SK-N-SH (cell line): ENCODE measurements at regions not wholly inside any gene's neighbourhood (a gene's known extent, or its start where the extent isn't known, plus 50 kb on each side); places are given as distances from the start of the nearest gene placed in this dataset.

Experiments used
- CTCF ChIA-PET: fragments of 300-600, 350-600 bp; formaldehyde crosslinking; extraction: SDS; loops from one replicate; lab custom pipeline; 2021; lab: Yijun Ruan, JAX
- POLR2A ChIA-PET: fragments of 350-600 bp; sonication (Branson Sonifier 250); formaldehyde crosslinking; extraction: SDS; loops from one replicate; lab custom pipeline; 2020; ENCODE audit warnings: antibody characterized with exemption, inconsistent platforms; lab: Yijun Ruan, JAX
- DNase-seq: peaks from one replicate; pipeline ENCODE4 v3.0.0; 2012
- H2AFZ ChIP-seq: fragments of 200-600 bp; sonication (generic); 2 replicates; pipeline ENCODE4 v1.8.1; 2016; ENCODE audit warnings: antibody characterized with exemption, mild to moderate bottlenecking, low read depth
- H3F3A ChIP-seq: fragments of 200-600 bp; sonication (generic); replicated peaks from 2 replicates; pipeline ENCODE3; 2016; ENCODE audit warnings: antibody characterized with exemption, mild to moderate bottlenecking; ENCODE audit not compliant: insufficient read depth
- H3K27ac ChIP-seq, 2 experiments: fragments of 200-500 bp in 1 of 2; fragments of 200-600 bp in 1 of 2; sonication (Bioruptor generic) in 1 of 2; sonication (generic), shearing (Covaris generic) in 1 of 2; 2 replicates each; pipeline versions ENCODE4 v1.5.1 to v1.6.1; 2014 to 2016; ENCODE audit warnings: low read depth in 2 of 2, inconsistent platforms in 1 of 2, low read length in 1 of 2, mild to moderate bottlenecking in 1 of 2, mixed read lengths in 1 of 2
- H3K27me3 ChIP-seq: fragments of 200-600 bp; sonication (generic), shearing (Covaris generic); 2 replicates; pipeline ENCODE4 v1.6.1; 2016; ENCODE audit warnings: mixed run types; ENCODE audit not compliant: insufficient read depth
- H3K36me3 ChIP-seq, 2 experiments: fragments of 200-500 bp in 1 of 2; fragments of 200-600 bp in 1 of 2; sonication (Bioruptor generic) in 1 of 2; sonication (generic) in 1 of 2; replicated peaks in 1 of 2; 2 replicates each; pipeline versions ENCODE3 to v1.5.1; 2014 to 2016; ENCODE audit warnings: low read length in 1 of 2, mild to moderate bottlenecking in 1 of 2; ENCODE audit not compliant: insufficient read depth in 2 of 2, control insufficient read depth in 1 of 2
- H3K4me1 ChIP-seq, 2 experiments: fragments of 200-500 bp in 1 of 2; fragments of 200-600 bp in 1 of 2; sonication (Bioruptor generic) in 1 of 2; sonication (generic), shearing (Covaris generic) in 1 of 2; 2 replicates each; pipeline versions ENCODE4 v1.5.1 to v1.6.1; 2014 to 2016; ENCODE audit warnings: low read depth in 1 of 2, low read length in 1 of 2, mixed run types in 1 of 2; ENCODE audit not compliant: insufficient read depth in 2 of 2, control insufficient read depth in 1 of 2
- H3K4me2 ChIP-seq: fragments of 200-600 bp; sonication (generic), shearing (Covaris generic); 2 replicates; pipeline ENCODE4 v1.6.1; 2017; ENCODE audit warnings: mixed run types
- H3K4me3 ChIP-seq, 2 experiments: fragments of 200-500 bp in 1 of 2; fragments of 200-600 bp in 1 of 2; sonication (Bioruptor generic) in 1 of 2; sonication (generic), shearing (Covaris generic) in 1 of 2; 2 replicates each; pipeline versions ENCODE4 v1.5.1 to v1.8.1; 2014 to 2016; ENCODE audit warnings: low read depth in 2 of 2, inconsistent platforms in 1 of 2, low read length in 1 of 2, mild to moderate bottlenecking in 1 of 2, mixed read lengths in 1 of 2, moderate library complexity in 1 of 2
- H3K79me2 ChIP-seq: fragments of 200-600 bp; sonication (generic); 2 replicates; pipeline ENCODE4 v1.8.1; 2017; ENCODE audit warnings: mild to moderate bottlenecking; ENCODE audit not compliant: insufficient read depth
- H3K9ac ChIP-seq: fragments of 200-600 bp; sonication (generic); 2 replicates; pipeline ENCODE4 v1.6.1; 2017; ENCODE audit warnings: mixed run types
- H3K9me2 ChIP-seq: fragments of 200-600 bp; sonication (generic); 2 replicates; pipeline ENCODE4 v1.6.1; 2017; ENCODE audit warnings: mixed run types
- H3K9me3 ChIP-seq: fragments of 200-600 bp; sonication (generic); 2 replicates; pipeline ENCODE4 v1.6.1; 2017; ENCODE audit warnings: mixed run types, mild to moderate bottlenecking, moderate library complexity
- H4K20me1 ChIP-seq: fragments of 200-600 bp; sonication (generic); 2 replicates; pipeline ENCODE4 v1.6.1; 2017; ENCODE audit warnings: mild to moderate bottlenecking, mixed run types; ENCODE audit not compliant: insufficient read depth
- CHD2 ChIP-seq: fragments of 150-350 bp; IDR thresholded peaks from 2 replicates; pipeline ENCODE4 v1.6.1; 2018; ENCODE audit warnings: low read length; ENCODE audit not compliant: partially characterized antibody
- ELF1 ChIP-seq: IDR thresholded peaks from 2 replicates; pipeline ENCODE4 v1.4.0; 2012
- EP300 ChIP-seq, 2 experiments: IDR thresholded peaks; 2 replicates each; pipeline versions ENCODE4 v1.4.0 to v1.6.1; 2012; ENCODE audit warnings: borderline replicate concordance in 1 of 2, low read depth in 1 of 2, low read length in 1 of 2
- EZH2phosphoT487 ChIP-seq: fragments of 200-600 bp; sonication (generic); IDR thresholded peaks from 2 replicates; pipeline ENCODE4 v1.6.1; 2017; ENCODE audit warnings: low read depth, mixed run types, mild to moderate bottlenecking, antibody characterized with exemption, moderate library complexity, borderline replicate concordance
- FOSL2 ChIP-seq: IDR thresholded peaks from 2 replicates; pipeline ENCODE4 v1.4.0; 2012; ENCODE audit warnings: low read depth, mild to moderate bottlenecking, moderate library complexity, borderline replicate concordance
- FOXJ3 ChIP-seq: sonication (generic); formaldehyde crosslinking; IDR thresholded peaks from 2 replicates; pipeline ENCODE4 v1.5.1; 2020; ENCODE audit warnings: mild to moderate bottlenecking, missing genetic modification reagents
- FOXM1 ChIP-seq: IDR thresholded peaks from 2 replicates; pipeline ENCODE4 v1.4.0; 2012; ENCODE audit warnings: low read depth, mild to moderate bottlenecking
- MEF2A ChIP-seq: IDR thresholded peaks from 2 replicates; pipeline ENCODE4 v1.4.0; 2012; ENCODE audit warnings: low read depth, borderline replicate concordance
- MXI1 ChIP-seq: IDR thresholded peaks from 2 replicates; pipeline ENCODE4 v1.6.1; 2012; ENCODE audit warnings: mild to moderate bottlenecking, low read depth, low read length, improper control_type of control experiment
- NFIC ChIP-seq: IDR thresholded peaks from 2 replicates; pipeline ENCODE4 v1.4.0; 2012; ENCODE audit warnings: borderline replicate concordance
- RAD21 ChIP-seq: IDR thresholded peaks from 2 replicates; pipeline ENCODE4 v1.6.1; 2012; ENCODE audit warnings: mild to moderate bottlenecking, low read length
- RCOR1 ChIP-seq: fragments of 150-350 bp; IDR thresholded peaks from 2 replicates; pipeline ENCODE4 v1.6.1; 2017; ENCODE audit warnings: antibody characterized with exemption, low read length
- RFX5 ChIP-seq: IDR thresholded peaks from 2 replicates; pipeline ENCODE4 v1.6.1; 2012; ENCODE audit warnings: mild to moderate bottlenecking, improper control_type of control experiment, low read length
- RXRA ChIP-seq: IDR thresholded peaks from 2 replicates; pipeline ENCODE4 v1.4.0; 2012; ENCODE audit warnings: low read depth, mild to moderate bottlenecking, borderline replicate concordance
- SIN3A ChIP-seq: IDR thresholded peaks from 2 replicates; pipeline ENCODE4 v1.6.1; 2012; ENCODE audit warnings: low read depth, mild to moderate bottlenecking, low read length, moderate library complexity, borderline replicate concordance
- SMC3 ChIP-seq: IDR thresholded peaks from 2 replicates; pipeline ENCODE4 v1.6.1; 2012; ENCODE audit warnings: low read depth, low read length, improper control_type of control experiment
- TAF1 ChIP-seq: IDR thresholded peaks from 2 replicates; pipeline ENCODE4 v1.6.1; 2012; ENCODE audit warnings: low read depth, mild to moderate bottlenecking, low read length, moderate library complexity, borderline replicate concordance
- TEAD4 ChIP-seq: IDR thresholded peaks from 2 replicates; pipeline ENCODE4 v1.4.0; 2012; ENCODE audit warnings: mild to moderate bottlenecking, borderline replicate concordance; ENCODE audit not compliant: insufficient read depth
- YY1 ChIP-seq: IDR thresholded peaks from 2 replicates; pipeline ENCODE4 v1.4.0; 2012; ENCODE audit warnings: low read depth, mild to moderate bottlenecking
- WGBS: methylation state at CpG from one replicate; pipeline ENCODE4 v1.1.6; 2017; ENCODE audit warnings: low lambda C conversion rate; 5-methylcytosine and 5-hydroxymethylcytosine counted together
- TF ChIP-seq, protein P1 (sequence below): fragments of 200-600 bp; sonication (generic); IDR thresholded peaks from 2 replicates; pipeline ENCODE4 v1.6.1; 2017; ENCODE audit warnings: antibody characterized with exemption, mild to moderate bottlenecking, moderate library complexity
- TF ChIP-seq, protein P2 (sequence below): IDR thresholded peaks from 2 replicates; pipeline ENCODE4 v1.4.0; 2012; ENCODE audit warnings: low read depth

DNA sequence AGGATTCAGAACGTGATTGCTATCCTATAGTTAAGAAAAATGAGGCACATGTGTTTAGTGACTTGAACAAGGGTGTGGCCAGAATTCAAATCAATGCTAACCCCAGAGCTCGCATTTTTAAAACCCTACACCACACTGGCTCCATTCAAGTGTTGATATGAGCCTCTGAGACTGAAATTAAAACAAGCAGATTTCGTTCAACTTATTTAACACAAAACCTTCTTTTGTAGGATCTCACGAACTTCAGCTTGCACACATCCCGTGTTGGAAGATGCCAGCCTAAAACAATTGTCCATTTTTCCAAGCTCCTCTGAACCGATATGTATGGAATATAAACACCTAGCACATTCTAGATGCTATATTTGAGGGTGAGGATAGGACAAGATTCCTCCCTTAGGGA lies 231.0 kb upstream of the IRX5 start:
- Histone ChIP-seq H3K9me3 (no peaks in the 10 kb centered on the region), H3K27me3 (no peaks in the 10 kb centered on the region), H3K4me1 (no peaks in the 10 kb centered on the region), H3K9me2 (no peaks in the 10 kb centered on the region), H3K4me3 (no peak overlapping the region), H3K4me2 (no peak overlapping the region), H3K27ac (no peak overlapping the region), H3K9ac (no peak overlapping the region)
- DNase-seq, result no peak
- ChIA-PET POLR2A (no interaction called here), CTCF (interaction anchor here (1.0 kb wide), 1 partner anchor 671 kb away, joined by 3 read pairs; no protein-coding TSS in a partner anchor)
- TF ChIP-seq, protein P1, sequence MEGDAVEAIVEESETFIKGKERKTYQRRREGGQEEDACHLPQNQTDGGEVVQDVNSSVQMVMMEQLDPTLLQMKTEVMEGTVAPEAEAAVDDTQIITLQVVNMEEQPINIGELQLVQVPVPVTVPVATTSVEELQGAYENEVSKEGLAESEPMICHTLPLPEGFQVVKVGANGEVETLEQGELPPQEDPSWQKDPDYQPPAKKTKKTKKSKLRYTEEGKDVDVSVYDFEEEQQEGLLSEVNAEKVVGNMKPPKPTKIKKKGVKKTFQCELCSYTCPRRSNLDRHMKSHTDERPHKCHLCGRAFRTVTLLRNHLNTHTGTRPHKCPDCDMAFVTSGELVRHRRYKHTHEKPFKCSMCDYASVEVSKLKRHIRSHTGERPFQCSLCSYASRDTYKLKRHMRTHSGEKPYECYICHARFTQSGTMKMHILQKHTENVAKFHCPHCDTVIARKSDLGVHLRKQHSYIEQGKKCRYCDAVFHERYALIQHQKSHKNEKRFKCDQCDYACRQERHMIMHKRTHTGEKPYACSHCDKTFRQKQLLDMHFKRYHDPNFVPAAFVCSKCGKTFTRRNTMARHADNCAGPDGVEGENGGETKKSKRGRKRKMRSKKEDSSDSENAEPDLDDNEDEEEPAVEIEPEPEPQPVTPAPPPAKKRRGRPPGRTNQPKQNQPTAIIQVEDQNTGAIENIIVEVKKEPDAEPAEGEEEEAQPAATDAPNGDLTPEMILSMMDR, result no peak
- TF ChIP-seq, all 33 proteins: peak for 0
- H4K20me1 ChIP-seq, result no peaks in the 10 kb centered on the region
- H3K79me2 ChIP-seq, result no peaks in the 10 kb centered on the region
- no peak overlapping the region for H2AFZ ChIP-seq
- no peaks in the 10 kb centered on the region for H3F3A ChIP-seq
- no peaks in the 10 kb centered on the region for H3K36me3 ChIP-seq
- 17% methylated on average over 6 of the region's 6 CpGs for WGBS

DNA sequence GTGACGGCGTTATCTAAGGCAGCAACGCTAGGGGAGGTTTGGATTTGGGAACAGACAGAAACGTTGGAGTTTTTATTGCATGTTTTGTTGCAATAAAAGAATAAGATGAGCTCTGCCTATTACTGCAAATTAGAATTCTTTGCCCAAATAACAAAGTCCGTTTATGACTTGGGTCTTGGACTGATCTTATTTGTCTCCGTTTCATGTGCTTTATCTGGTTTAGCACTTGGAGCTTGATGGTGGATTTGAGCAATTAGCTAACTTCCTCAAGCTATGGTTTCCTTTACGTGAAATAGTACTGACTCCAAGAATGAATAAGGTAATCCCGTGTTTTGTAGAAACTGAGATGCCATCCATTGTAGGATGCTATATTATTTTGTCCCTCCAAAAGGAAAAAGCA lies 233.0 kb upstream of the IRX5 start:
- 49% methylated on average over 8 of the region's 8 CpGs for WGBS
- TF ChIP-seq RXRA (no peak), SMC3 (no peak), SIN3A (no peak), NFIC (no peak), EZH2phosphoT487 (no peak), FOXM1 (no peak)
- Histone ChIP-seq H3K4me2 (no peak overlapping the region), H3K4me1 (no peaks in the 10 kb centered on the region), H3K79me2 (no peaks in the 10 kb centered on the region), H3K27ac (no peak overlapping the region), H2AFZ (no peak overlapping the region), H3K36me3 (no peaks in the 10 kb centered on the region), H3K4me3 (no peak overlapping the region), H3F3A (no peaks in the 10 kb centered on the region), H3K27me3 (no peaks in the 10 kb centered on the region), H4K20me1 (no peaks in the 10 kb centered on the region), H3K9me2 (no peaks in the 10 kb centered on the region), H3K9ac (no peak overlapping the region), H3K9me3 (no peaks in the 10 kb centered on the region)
- DNase-seq, result no peak
- ChIA-PET POLR2A (no interaction called here), CTCF (interaction anchor here (1.0 kb wide), 1 partner anchor 11 kb away, joined by 3 read pairs; no protein-coding TSS in a partner anchor)

DNA sequence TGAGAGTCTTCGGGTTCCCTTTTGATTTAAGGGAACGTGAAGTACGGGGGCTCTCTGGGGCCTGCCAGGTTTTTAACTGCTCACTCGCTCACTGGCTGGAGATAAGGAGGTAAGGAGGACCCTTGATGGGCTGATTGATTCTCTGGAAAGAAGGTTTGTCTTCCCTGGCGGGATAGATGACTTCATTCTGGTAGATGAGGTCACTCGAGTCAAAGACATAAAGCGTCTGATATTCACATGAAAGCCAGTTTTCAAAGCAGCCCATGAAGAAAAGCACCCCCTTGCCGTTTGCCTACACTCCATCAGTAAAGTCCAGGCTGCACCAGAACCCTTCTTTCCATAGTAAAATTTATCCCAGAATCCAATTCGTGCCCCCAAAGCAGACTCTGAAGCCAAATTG lies 233.7 kb upstream of the IRX5 start:
- no peaks in the 10 kb centered on the region for H3K79me2 ChIP-seq
- H4K20me1 ChIP-seq, result no peaks in the 10 kb centered on the region
- WGBS, result 36% methylated on average over 9 of the region's 9 CpGs
- no peaks in the 10 kb centered on the region for H3K36me3 ChIP-seq
- ChIA-PET POLR2A (no interaction called here), CTCF (interaction anchor here (1.0 kb wide), 1 partner anchor 12 kb away, joined by 3 read pairs; no protein-coding TSS in a partner anchor)
- H3K27ac ChIP-seq, result no peak overlapping the region
- H3K9ac ChIP-seq, result no peak overlapping the region
- no peaks in the 10 kb centered on the region for H3F3A ChIP-seq
- no peak overlapping the region for H3K4me3 ChIP-seq
- H3K9me3 ChIP-seq, result no peaks in the 10 kb centered on the region
- no peaks in the 10 kb centered on the region for H3K27me3 ChIP-seq
- no peak for DNase-seq
- no peaks in the 10 kb centered on the region for H3K9me2 ChIP-seq
- H2AFZ ChIP-seq, result no peak overlapping the region
- no peak overlapping the region for H3K4me2 ChIP-seq
- H3K4me1 ChIP-seq, result no peaks in the 10 kb centered on the region
- TF ChIP-seq TAF1 (no peak), YY1 (no peak), MEF2A (no peak), RCOR1 (no peak), FOXJ3 (no peak), ELF1 (no peak), CHD2 (no peak), SMC3 (no peak), RAD21 (no peak), RXRA (no peak), RFX5 (no peak), SIN3A (no peak), FOSL2 (no peak), TEAD4 (no peak), EP300 (IDR thresholded peaks at IDR 0.05; ENCODE audit: borderline replicate concordance in 1 of 2, low read depth in 1 of 2, low read length in 1 of 2) (no peak), NFIC (no peak), EZH2phosphoT487 (no peak), MXI1 (no peak)
- TF ChIP-seq, protein P2, sequence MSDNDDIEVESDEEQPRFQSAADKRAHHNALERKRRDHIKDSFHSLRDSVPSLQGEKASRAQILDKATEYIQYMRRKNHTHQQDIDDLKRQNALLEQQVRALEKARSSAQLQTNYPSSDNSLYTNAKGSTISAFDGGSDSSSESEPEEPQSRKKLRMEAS, result no peak
